ENCODE measurements at regions not wholly inside any gene's neighbourhood (a gene's known extent, or its start where the extent isn't known, plus 50 kb on each side); places are given as distances from the start of the nearest gene placed in this dataset.
"Not testable (repeated sequence)": the region's sequence is repeated elsewhere in the genome, so short reads cannot be mapped to it uniquely, and the experiment has no call there.

DNA sequence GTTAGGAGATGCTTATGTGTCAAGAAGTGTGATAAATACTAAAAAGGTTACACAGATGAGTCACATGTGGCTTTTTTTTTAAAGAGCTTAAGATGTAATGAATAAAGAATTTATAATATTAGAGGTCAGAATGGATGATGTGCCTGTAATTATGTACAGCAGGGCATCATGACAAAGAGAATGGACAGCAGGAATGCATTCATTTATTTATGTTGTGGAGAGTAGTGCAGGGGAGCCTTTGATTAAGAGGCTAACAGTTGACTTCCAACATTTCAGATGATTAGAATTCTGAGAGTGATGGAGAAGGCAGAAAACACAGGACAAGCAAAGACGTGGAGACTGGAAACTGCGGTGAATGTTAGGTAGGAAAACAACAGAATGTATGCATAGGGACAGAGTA lies 691.4 kb upstream of the POM121L12 start:
- Histone ChIP-seq H3K27me3 (ENCODE audit: control insufficient read depth, insufficient read depth, low read length) (no peaks in the 10 kb centered on the region), H3K36me3 (ENCODE audit: control insufficient read depth, insufficient read depth, low read length) (no peaks in the 10 kb centered on the region), H3K4me1 (ENCODE audit: control insufficient read depth, insufficient read depth, low read length) (no peaks in the 10 kb centered on the region), H3K4me3 (ENCODE audit: low read length) (no peak overlapping the region), H3K9me3 (ENCODE audit: control insufficient read depth, insufficient read depth, low read length) (no peaks in the 10 kb centered on the region), H3K27ac (ENCODE audit: low read length) (no peak overlapping the region)
- no CpG with 5 or more reads among the region's 2 CpGs for WGBS (ENCODE audit: insufficient coverage, insufficient read length)
- DNase-seq (ENCODE audit: low read depth, low spot score) = no peak

DNA sequence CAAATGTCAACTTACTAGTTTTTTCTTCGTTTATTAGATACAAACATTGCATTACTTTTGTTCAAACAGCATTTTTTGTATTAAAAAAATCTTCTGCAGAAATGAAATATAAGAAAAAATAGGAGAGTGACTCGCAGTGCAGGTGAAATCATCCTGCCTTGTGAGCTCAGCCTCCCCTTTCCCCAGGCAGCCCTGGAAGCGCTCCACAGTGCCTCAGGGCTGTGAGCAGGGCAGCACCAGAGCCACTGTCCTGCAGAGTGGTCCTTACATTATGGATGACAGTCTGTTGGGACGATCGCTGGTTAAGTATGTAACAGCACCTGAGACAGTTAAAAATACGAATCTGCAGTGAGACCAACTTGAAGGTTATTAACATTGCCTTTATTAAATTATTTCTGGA lies 695.4 kb upstream of the POM121L12 start:
- no peaks in the 10 kb centered on the region for H3K9me3 ChIP-seq (ENCODE audit: control insufficient read depth, insufficient read depth, low read length)
- H3K27ac ChIP-seq (ENCODE audit: low read length) = no peak overlapping the region
- WGBS (ENCODE audit: insufficient coverage, insufficient read length) = no CpG with 5 or more reads among the region's 6 CpGs
- DNase-seq (ENCODE audit: low read depth, low spot score) = no peak
- no peak overlapping the region for H3K4me3 ChIP-seq (ENCODE audit: low read length)
- no peaks in the 10 kb centered on the region for H3K4me1 ChIP-seq (ENCODE audit: control insufficient read depth, insufficient read depth, low read length)
- H3K36me3 ChIP-seq (ENCODE audit: control insufficient read depth, insufficient read depth, low read length) = no peaks in the 10 kb centered on the region
- no peaks in the 10 kb centered on the region for H3K27me3 ChIP-seq (ENCODE audit: control insufficient read depth, insufficient read depth, low read length)

DNA sequence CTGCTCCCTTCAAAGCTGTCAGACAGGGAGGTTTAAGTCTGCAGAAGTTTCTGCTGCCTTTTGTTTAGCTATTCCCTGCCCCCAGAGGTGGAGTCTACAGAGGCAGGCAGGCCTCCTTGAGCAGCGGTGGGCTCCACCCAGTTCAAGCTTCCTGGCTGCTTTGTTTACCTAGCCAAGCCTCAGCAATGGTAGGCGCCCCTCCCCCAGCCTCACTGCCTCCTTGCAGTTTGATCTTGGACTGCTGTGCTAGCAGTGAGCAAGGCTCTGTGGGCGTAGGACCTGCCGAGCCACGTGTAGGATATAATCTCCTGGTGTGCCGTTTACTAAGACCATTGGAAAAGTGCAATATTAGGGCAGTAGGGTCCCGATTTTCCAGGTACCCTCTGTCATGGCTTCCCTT lies 707.1 kb upstream of the POM121L12 start:
- DNase-seq (ENCODE audit: low read depth, low spot score); H3K36me3 ChIP-seq (ENCODE audit: control insufficient read depth, insufficient read depth, low read length); H3K4me3 ChIP-seq (ENCODE audit: low read length); H3K27ac ChIP-seq (ENCODE audit: low read length); H3K9me3 ChIP-seq (ENCODE audit: control insufficient read depth, insufficient read depth, low read length); H3K4me1 ChIP-seq (ENCODE audit: control insufficient read depth, insufficient read depth, low read length); H3K27me3 ChIP-seq (ENCODE audit: control insufficient read depth, insufficient read depth, low read length): not testable (repeated sequence)
- no CpG with 5 or more reads among the region's 7 CpGs for WGBS (ENCODE audit: insufficient coverage, insufficient read length)

DNA sequence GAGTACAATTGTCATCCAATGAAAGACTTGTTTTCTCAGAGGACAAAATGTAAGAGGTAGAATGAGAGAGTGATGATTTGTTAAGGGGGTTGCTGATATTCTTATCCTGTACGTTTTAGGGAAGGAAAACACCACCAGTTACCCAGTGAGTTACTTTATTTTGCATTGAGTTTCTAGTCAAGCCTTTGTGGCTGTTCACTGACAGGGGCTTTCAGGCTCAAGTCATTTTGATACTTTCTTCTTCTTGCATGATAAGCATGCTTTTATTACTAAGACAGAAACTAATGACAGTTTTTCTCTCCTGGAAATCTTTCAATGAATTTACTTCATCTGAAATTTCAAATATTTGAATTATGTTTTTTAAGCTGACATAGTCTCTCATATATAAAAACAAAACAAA lies 710.2 kb upstream of the POM121L12 start:
- no peak for DNase-seq (ENCODE audit: low read depth, low spot score)
- H3K27me3 ChIP-seq (ENCODE audit: control insufficient read depth, insufficient read depth, low read length) = no peaks in the 10 kb centered on the region
- H3K9me3 ChIP-seq (ENCODE audit: control insufficient read depth, insufficient read depth, low read length) = no peaks in the 10 kb centered on the region
- WGBS (ENCODE audit: insufficient coverage, insufficient read length) = no CpG with 5 or more reads among the region's 1 CpG
- H3K4me1 ChIP-seq (ENCODE audit: control insufficient read depth, insufficient read depth, low read length) = no peaks in the 10 kb centered on the region
- H3K36me3 ChIP-seq (ENCODE audit: control insufficient read depth, insufficient read depth, low read length) = no peaks in the 10 kb centered on the region
- H3K4me3 ChIP-seq (ENCODE audit: low read length) = no peak overlapping the region
- H3K27ac ChIP-seq (ENCODE audit: low read length) = no peak overlapping the region

DNA sequence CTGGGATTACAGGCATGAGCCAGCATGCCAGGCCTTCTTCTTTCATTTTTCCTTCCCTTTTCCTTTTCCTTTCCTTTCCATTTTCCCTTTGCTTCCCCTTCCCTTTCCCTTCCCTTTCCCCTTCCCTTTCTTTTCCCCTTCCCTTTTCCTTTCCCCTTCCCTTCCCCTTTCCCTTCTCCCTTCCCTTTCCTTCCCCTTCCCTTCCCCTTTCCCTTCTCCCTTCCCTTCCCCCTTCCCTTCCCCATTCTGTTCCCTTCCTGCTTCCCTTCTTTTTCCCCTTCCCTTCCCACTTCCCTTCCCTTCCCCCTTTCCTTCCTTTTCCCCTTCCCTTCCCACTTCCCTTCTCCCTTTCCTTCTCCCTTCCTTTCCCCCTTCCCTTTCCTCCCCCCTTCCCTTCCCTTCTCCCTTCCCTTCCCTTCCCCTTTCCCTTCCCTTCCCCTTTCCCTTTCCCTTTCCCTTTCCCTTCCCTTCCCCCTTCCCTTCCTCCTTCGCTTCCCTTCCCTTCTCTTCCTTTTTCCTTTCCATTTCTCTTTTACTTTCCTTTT lies 712.2 kb upstream of the POM121L12 start:
- 100% methylated on average over 1 of the region's 1 CpG for WGBS (ENCODE audit: insufficient coverage, insufficient read length)
- H3K9me3 ChIP-seq (ENCODE audit: control insufficient read depth, insufficient read depth, low read length) = no peaks in the 10 kb centered on the region
- H3K27me3 ChIP-seq (ENCODE audit: control insufficient read depth, insufficient read depth, low read length) = no peaks in the 10 kb centered on the region
- H3K36me3 ChIP-seq (ENCODE audit: control insufficient read depth, insufficient read depth, low read length) = no peaks in the 10 kb centered on the region
- no peak overlapping the region for H3K27ac ChIP-seq (ENCODE audit: low read length)
- H3K4me3 ChIP-seq (ENCODE audit: low read length) = no peak overlapping the region
- H3K4me1 ChIP-seq (ENCODE audit: control insufficient read depth, insufficient read depth, low read length) = no peaks in the 10 kb centered on the region
- no peak for DNase-seq (ENCODE audit: low read depth, low spot score)

DNA sequence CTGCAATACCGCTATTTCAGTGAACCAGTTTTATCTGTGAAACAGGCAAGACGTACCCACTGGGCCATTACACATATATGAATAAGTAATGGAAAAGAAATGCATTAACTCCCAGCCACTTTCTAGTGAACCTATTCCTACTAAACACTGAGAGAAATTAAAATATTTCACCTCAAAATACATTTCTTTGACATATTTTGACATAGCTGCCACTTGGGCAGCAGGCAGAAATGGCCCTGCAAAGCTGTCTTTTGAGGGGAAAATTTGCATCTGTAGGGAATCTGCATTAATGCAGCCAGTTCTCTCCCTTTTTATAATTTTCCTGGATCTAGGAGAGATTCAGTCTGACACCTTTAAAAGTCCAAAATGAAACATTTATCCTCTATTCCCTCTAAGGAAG lies 714.8 kb upstream of the POM121L12 start:
- no CpG with 5 or more reads among the region's 2 CpGs for WGBS (ENCODE audit: insufficient coverage, insufficient read length)
- no peak overlapping the region for H3K27ac ChIP-seq (ENCODE audit: low read length)
- no peaks in the 10 kb centered on the region for H3K9me3 ChIP-seq (ENCODE audit: control insufficient read depth, insufficient read depth, low read length)
- no peaks in the 10 kb centered on the region for H3K36me3 ChIP-seq (ENCODE audit: control insufficient read depth, insufficient read depth, low read length)
- DNase-seq (ENCODE audit: low read depth, low spot score) = no peak
- no peak overlapping the region for H3K4me3 ChIP-seq (ENCODE audit: low read length)
- no peaks in the 10 kb centered on the region for H3K27me3 ChIP-seq (ENCODE audit: control insufficient read depth, insufficient read depth, low read length)
- H3K4me1 ChIP-seq (ENCODE audit: control insufficient read depth, insufficient read depth, low read length) = no peaks in the 10 kb centered on the region

DNA sequence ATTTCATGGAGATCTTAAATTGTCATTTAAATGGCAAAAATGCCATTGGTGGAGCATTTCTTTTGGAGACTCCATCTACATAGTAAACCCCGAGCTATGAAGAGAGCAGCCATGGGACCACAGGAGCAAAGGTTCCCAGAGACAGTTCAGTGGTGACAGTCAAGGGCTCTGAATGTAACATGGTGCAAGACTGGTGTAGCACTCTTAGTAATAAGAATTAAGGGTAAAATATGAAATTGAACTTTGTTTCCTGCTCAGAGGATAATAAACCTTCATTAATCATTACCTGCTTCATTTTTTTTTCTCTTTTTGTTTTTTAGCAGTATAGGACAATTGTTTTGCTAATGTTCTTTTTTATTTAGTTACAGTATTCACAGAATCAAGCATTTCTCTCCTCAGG lies 717.5 kb upstream of the POM121L12 start:
- no peak for DNase-seq (ENCODE audit: low read depth, low spot score)
- Histone ChIP-seq H3K4me3 (ENCODE audit: low read length) (no peak overlapping the region), H3K36me3 (ENCODE audit: control insufficient read depth, insufficient read depth, low read length) (no peaks in the 10 kb centered on the region), H3K27ac (ENCODE audit: low read length) (no peak overlapping the region), H3K9me3 (ENCODE audit: control insufficient read depth, insufficient read depth, low read length) (no peaks in the 10 kb centered on the region), H3K27me3 (ENCODE audit: control insufficient read depth, insufficient read depth, low read length) (no peaks in the 10 kb centered on the region), H3K4me1 (ENCODE audit: control insufficient read depth, insufficient read depth, low read length) (no peaks in the 10 kb centered on the region)
- WGBS (ENCODE audit: insufficient coverage, insufficient read length) = no CpG with 5 or more reads among the region's 1 CpG

DNA sequence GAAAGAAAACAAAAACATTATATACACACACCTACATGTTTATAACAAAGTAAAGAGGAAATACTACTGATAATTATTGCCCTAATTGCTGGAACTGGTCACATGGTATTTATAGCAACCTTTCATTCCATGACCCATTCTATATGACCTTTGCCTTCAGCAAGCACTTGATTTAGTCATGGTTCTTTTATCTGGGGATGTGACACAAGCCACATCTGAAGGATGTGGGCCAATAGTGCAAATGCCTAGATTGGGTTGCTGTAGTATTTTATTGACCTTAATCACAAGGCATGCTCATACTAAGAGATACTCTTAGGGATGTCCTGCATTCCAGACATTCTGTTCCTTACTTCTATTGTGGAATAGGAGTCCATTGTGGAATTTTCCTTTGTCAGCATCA lies 723.5 kb upstream of the POM121L12 start:
- no peak for DNase-seq (ENCODE audit: low read depth, low spot score)
- Histone ChIP-seq H3K27me3 (ENCODE audit: control insufficient read depth, insufficient read depth, low read length) (no peaks in the 10 kb centered on the region), H3K9me3 (ENCODE audit: control insufficient read depth, insufficient read depth, low read length) (no peaks in the 10 kb centered on the region), H3K4me1 (ENCODE audit: control insufficient read depth, insufficient read depth, low read length) (no peaks in the 10 kb centered on the region), H3K4me3 (ENCODE audit: low read length) (no peak overlapping the region), H3K27ac (ENCODE audit: low read length) (no peak overlapping the region), H3K36me3 (ENCODE audit: control insufficient read depth, insufficient read depth, low read length) (no peaks in the 10 kb centered on the region)

DNA sequence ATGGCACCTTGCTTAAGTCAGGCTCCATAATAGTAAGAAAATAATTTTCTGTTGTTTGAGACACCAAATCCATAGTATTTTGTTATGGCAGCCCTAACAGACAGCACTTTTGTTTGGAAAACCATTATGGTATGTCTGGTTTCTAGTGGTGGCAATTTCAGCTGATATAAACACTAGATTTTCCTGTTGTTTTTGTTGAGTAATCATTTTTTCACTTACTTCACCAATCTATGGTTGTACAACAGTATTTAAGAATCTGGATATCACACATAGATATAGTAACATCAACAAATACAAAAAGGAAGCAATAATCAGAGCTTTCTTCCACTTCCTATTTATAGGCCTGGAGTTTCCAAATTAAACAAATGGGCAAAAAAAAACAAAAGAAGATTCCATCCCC lies 725.8 kb upstream of the POM121L12 start:
- Histone ChIP-seq H3K27ac (ENCODE audit: low read length) (no peak overlapping the region), H3K36me3 (ENCODE audit: control insufficient read depth, insufficient read depth, low read length) (no peaks in the 10 kb centered on the region), H3K4me3 (ENCODE audit: low read length) (no peak overlapping the region), H3K9me3 (ENCODE audit: control insufficient read depth, insufficient read depth, low read length) (no peaks in the 10 kb centered on the region), H3K27me3 (ENCODE audit: control insufficient read depth, insufficient read depth, low read length) (no peaks in the 10 kb centered on the region), H3K4me1 (ENCODE audit: control insufficient read depth, insufficient read depth, low read length) (no peaks in the 10 kb centered on the region)
- DNase-seq (ENCODE audit: low read depth, low spot score) = no peak

DNA sequence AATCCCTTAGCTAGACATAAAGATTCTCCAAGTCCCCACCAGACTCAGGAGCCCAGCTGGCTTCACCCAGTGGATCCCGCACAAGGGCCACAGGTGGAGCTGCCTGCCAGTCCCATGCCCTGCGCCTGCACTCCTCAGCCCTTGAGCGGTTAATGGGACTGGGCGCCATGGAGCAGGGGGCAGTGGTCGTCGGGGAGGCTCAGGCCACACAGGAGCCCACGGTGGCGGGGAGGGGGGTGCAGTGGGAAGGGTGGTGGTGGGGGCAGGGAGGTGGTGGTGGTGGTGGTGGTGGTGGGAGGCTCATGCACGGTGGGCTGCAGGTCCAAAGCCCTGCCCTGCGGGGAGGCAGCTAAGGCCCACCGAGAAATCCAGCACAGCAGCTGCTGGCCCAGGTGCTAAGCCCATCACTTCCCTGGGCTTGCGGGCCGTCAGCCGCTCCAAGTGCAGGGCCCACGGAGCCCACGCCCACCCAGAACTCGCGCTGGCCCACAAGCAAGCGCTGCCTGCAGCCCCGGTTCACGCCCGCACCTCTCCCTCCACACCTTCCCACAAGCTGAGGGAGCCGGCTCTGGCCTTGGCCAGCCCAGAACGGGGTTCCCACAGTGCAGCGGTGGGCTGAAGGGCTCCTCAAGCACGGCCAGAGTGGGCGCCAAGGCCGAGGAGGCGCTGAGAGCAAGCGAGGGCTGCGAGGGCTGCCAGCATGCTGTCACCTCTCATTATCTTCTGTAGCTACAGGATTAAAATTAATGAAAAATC lies 732.5 kb upstream of the POM121L12 start:
- no CpG with 5 or more reads among the region's 31 CpGs for WGBS (ENCODE audit: insufficient coverage, insufficient read length)
- H3K27me3 ChIP-seq (ENCODE audit: control insufficient read depth, insufficient read depth, low read length) = no peaks in the 10 kb centered on the region
- H3K36me3 ChIP-seq (ENCODE audit: control insufficient read depth, insufficient read depth, low read length) = no peaks in the 10 kb centered on the region
- H3K4me1 ChIP-seq (ENCODE audit: control insufficient read depth, insufficient read depth, low read length) = no peaks in the 10 kb centered on the region
- H3K4me3 ChIP-seq (ENCODE audit: low read length) = no peak overlapping the region
- H3K27ac ChIP-seq (ENCODE audit: low read length) = no peak overlapping the region
- no peaks in the 10 kb centered on the region for H3K9me3 ChIP-seq (ENCODE audit: control insufficient read depth, insufficient read depth, low read length)
- DNase-seq (ENCODE audit: low read depth, low spot score) = no peak

DNA sequence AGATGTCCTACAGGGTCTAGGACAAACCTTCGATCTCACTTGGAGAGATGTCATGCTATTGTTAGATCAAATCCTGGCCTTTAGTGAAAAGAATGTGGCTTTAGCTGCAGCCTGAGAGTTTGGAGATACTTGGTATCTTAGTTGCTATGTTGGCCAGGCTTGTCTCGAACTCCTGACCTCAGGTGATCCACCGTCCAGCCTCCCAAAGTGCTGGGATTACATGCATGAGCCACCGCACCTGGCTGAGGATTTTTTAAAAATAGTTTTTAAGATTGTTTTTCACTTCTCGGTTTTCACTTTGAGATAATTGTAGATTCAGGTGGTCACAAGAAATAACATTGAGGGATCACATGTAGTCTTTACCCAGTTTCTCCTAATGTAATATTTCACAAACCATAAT lies 738.3 kb upstream of the POM121L12 start:
- H3K4me1 ChIP-seq (ENCODE audit: control insufficient read depth, insufficient read depth, low read length) = no peaks in the 10 kb centered on the region
- no peak overlapping the region for H3K27ac ChIP-seq (ENCODE audit: low read length)
- no peaks in the 10 kb centered on the region for H3K36me3 ChIP-seq (ENCODE audit: control insufficient read depth, insufficient read depth, low read length)
- H3K27me3 ChIP-seq (ENCODE audit: control insufficient read depth, insufficient read depth, low read length) = no peaks in the 10 kb centered on the region
- H3K4me3 ChIP-seq (ENCODE audit: low read length) = no peak overlapping the region
- H3K9me3 ChIP-seq (ENCODE audit: control insufficient read depth, insufficient read depth, low read length) = no peaks in the 10 kb centered on the region
- no peak for DNase-seq (ENCODE audit: low read depth, low spot score)
- WGBS (ENCODE audit: insufficient coverage, insufficient read length) = no CpG with 5 or more reads among the region's 5 CpGs

All from iPS DF 6.9 (cell line).